ENCODE measurements at regions not wholly inside any gene's neighbourhood (a gene's known extent, or its start where the extent isn't known, plus 50 kb on each side); places are given as distances from the start of the nearest gene placed in this dataset.

DNA sequence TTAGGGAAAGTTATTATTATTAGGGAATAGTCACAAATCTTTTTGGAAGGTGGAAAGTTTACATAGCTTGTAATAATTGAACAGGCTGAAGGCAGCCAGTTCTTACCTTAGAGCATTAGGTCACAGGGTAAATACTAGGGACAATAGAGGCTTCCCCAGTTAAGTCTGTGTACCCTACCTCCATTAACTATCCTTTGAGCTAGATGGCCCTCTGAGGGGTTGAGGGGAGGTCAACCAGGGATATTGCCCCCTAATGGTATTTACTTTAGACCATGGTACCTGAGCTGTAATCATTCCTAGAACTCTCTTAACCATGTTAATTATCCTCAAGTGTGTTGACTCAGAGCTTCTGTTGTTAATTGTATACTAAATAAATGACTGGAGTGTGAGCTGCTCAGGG is 120.5 kb upstream of the SCN7A start (continued):
- TF ChIP-seq MXI1 (IDR thresholded peaks at IDR 0.05; ENCODE audit: low read depth, low read length) (no peak), CBX5 (IDR thresholded peaks at IDR 0.05; ENCODE audit: low read depth) (no peak), RBBP5 (conservative IDR thresholded peaks at IDR 0.05) (no peak), CBFB (IDR thresholded peaks at IDR 0.05; ENCODE audit: low read depth) (no peak), SP1 (IDR thresholded peaks at IDR 0.05; ENCODE audit: low read depth, low read length) (no peak), ZNF384 (IDR thresholded peaks at IDR 0.05; ENCODE audit: borderline replicate concordance, low read depth, low read length) (no peak)

DNA sequence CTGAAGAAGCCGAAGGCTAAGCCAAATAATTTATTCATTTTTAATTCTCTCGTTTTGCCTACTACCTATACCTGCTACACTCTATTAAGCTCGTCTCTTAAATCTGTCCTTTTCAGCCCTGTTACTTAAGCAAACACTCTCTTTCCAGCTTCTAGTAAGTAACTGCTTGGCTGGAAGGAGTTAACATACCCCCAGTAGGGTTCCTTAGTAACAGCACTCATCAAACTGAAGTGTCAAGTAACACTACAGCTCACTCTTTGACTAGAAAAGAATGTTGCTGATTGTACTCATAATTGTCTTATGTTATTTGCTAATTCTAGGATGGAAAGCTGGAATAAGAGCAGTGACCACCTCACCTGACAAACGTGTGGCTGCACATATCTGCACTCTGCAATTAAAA is 120.0 kb upstream of the SCN7A start:
- Histone ChIP-seq H3K27ac (ENCODE audit: control insufficient read depth, insufficient read depth) (no peak overlapping the region), H3K27me3 (replicated peaks in 1 of 2; ENCODE audit: control insufficient read depth in 2 of 2, insufficient read depth in 2 of 2, low read length in 1 of 2) (no peaks in the 10 kb centered on the region; a peak in 1 of 4 replicates), H3K4me3 (no peak overlapping the region), H3K79me2 (ENCODE audit: control insufficient read depth, insufficient read depth, low read length) (no peaks in the 10 kb centered on the region), H3K4me2 (ENCODE audit: control insufficient read depth, insufficient read depth) (no peak overlapping the region), H4K20me1 (ENCODE audit: control insufficient read depth, insufficient read depth) (no peaks in the 10 kb centered on the region), H3K9ac (ENCODE audit: control insufficient read depth, insufficient read depth, low read length) (no peak overlapping the region), H2AFZ (ENCODE audit: control insufficient read depth, low read depth, low read length) (no peak overlapping the region), H3K4me1 (ENCODE audit: control insufficient read depth, insufficient read depth, low read length) (no peaks in the 10 kb centered on the region), H3K9me3 (replicated peaks; ENCODE audit: control insufficient read depth, insufficient read depth, low read length) (no peaks in the 10 kb centered on the region), H3K36me3 (ENCODE audit: control insufficient read depth in 2 of 2, insufficient read depth in 2 of 2, low read length in 1 of 2) (no peaks in the 10 kb centered on the region)
- 0% methylated on average over 4 of the region's 4 CpGs for WGBS (ENCODE audit: insufficient coverage, insufficient replicate concordance, low lambda C conversion rate, missing lambda C conversion rate)
- no peak for DNase-seq (ENCODE audit: low read depth, low spot score)
- POLR2A ChIA-PET, result no interaction called here
- TF ChIP-seq CREB1 (IDR thresholded peaks at IDR 0.05; ENCODE audit: low read depth), result no peak
- TF ChIP-seq YY1 (IDR thresholded peaks at IDR 0.05; ENCODE audit: low read depth, low read length), result no peak
- TF ChIP-seq STAT3 (IDR thresholded peaks at IDR 0.05; ENCODE audit: low read depth, low read length), result no peak
- CTCF ChIA-PET, result no interaction called here
- no peak for ATAC-seq
- BruUV-seq (replicated peaks), result no TSS peak
- intact Hi-C loops (cut with micrococcal nuclease; ENCODE audit: unreplicated experiment) (no loop called here), in situ Hi-C loops (cut with MboI) (no loop called here)
- FAIRE-seq, result no peak
- SMC1A ChIA-PET (ENCODE audit: uncharacterized antibody, unreplicated experiment), result no interaction called here
- RAD21 ChIA-PET (ENCODE audit: unreplicated experiment), result interaction anchor here (1.4 kb wide), 1 partner anchor 14 kb away, joined by 3 read pairs; no protein-coding TSS in a partner anchor

DNA sequence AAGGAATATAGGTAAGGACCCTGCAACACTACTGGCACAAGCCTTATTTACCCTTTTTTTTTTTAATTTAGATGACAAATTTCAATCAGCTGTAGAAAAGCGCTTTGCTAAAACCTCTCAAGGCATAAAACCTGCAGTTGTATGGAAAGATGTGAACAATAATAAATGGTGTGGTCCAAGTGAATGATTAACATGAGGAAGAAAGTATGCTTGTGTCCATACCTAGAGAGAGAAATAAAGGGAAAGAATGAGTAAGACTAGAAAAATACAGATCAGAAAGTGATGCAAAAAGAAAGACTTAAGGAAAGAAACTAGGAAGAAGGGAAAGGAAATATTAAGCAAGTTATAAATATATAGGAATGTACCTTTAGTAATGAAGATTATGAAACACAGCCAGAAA is 119.2 kb upstream of the SCN7A start:
- SMC1A ChIA-PET (ENCODE audit: uncharacterized antibody, unreplicated experiment), result no interaction called here
- BruUV-seq (replicated peaks), result no TSS peak
- no peaks in the 10 kb centered on the region for H3K9me3 ChIP-seq (replicated peaks; ENCODE audit: control insufficient read depth, insufficient read depth, low read length)
- no peak overlapping the region for H2AFZ ChIP-seq (ENCODE audit: control insufficient read depth, low read depth, low read length)
- no peak for DNase-seq (ENCODE audit: low read depth, low spot score)
- intact Hi-C loops (cut with micrococcal nuclease; ENCODE audit: unreplicated experiment) (no loop called here), in situ Hi-C loops (cut with MboI) (no loop called here)
- H3K4me2 ChIP-seq (ENCODE audit: control insufficient read depth, insufficient read depth), result no peak overlapping the region
- 46% methylated on average over 1 of the region's 1 CpG for WGBS (ENCODE audit: insufficient coverage, insufficient replicate concordance, low lambda C conversion rate, missing lambda C conversion rate)
- H4K20me1 ChIP-seq (ENCODE audit: control insufficient read depth, insufficient read depth), result no peaks in the 10 kb centered on the region
- H3K27ac ChIP-seq (ENCODE audit: control insufficient read depth, insufficient read depth), result no peak overlapping the region
- FAIRE-seq, result no peak
- H3K79me2 ChIP-seq (ENCODE audit: control insufficient read depth, insufficient read depth, low read length), result no peaks in the 10 kb centered on the region
- no peaks in the 10 kb centered on the region for H3K36me3 ChIP-seq (ENCODE audit: control insufficient read depth in 2 of 2, insufficient read depth in 2 of 2, low read length in 1 of 2)
- H3K4me1 ChIP-seq (ENCODE audit: control insufficient read depth, insufficient read depth, low read length), result no peaks in the 10 kb centered on the region
- RAD21 ChIA-PET (ENCODE audit: unreplicated experiment), result no interaction called here
- H3K4me3 ChIP-seq, result no peak overlapping the region
- ATAC-seq, result no peak
- H3K27me3 ChIP-seq (replicated peaks in 1 of 2; ENCODE audit: control insufficient read depth in 2 of 2, insufficient read depth in 2 of 2, low read length in 1 of 2), result no peaks in the 10 kb centered on the region; a peak in 1 of 4 replicates
- no peak overlapping the region for H3K9ac ChIP-seq (ENCODE audit: control insufficient read depth, insufficient read depth, low read length)
- CTCF ChIA-PET, result interaction anchor here (0.6 kb wide), 1 partner anchor 55 kb away, joined by 3 read pairs; no protein-coding TSS in a partner anchor
- POLR2A ChIA-PET, result no interaction called here
- TF ChIP-seq, protein P1, sequence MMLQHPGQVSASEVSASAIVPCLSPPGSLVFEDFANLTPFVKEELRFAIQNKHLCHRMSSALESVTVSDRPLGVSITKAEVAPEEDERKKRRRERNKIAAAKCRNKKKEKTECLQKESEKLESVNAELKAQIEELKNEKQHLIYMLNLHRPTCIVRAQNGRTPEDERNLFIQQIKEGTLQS (IDR thresholded peaks at IDR 0.05; ENCODE audit: borderline replicate concordance, extremely low read depth, low read depth, low read length), result no peak
- TF ChIP-seq, protein P2, sequence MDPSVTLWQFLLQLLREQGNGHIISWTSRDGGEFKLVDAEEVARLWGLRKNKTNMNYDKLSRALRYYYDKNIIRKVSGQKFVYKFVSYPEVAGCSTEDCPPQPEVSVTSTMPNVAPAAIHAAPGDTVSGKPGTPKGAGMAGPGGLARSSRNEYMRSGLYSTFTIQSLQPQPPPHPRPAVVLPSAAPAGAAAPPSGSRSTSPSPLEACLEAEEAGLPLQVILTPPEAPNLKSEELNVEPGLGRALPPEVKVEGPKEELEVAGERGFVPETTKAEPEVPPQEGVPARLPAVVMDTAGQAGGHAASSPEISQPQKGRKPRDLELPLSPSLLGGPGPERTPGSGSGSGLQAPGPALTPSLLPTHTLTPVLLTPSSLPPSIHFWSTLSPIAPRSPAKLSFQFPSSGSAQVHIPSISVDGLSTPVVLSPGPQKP (IDR thresholded peaks at IDR 0.05; ENCODE audit: low read depth, low read length), result no peak
- TF ChIP-seq SP1 (IDR thresholded peaks at IDR 0.05; ENCODE audit: low read depth, low read length) (no peak), FOXK2 (IDR thresholded peaks at IDR 0.05) (no peak)
- TF ChIP-seq, protein P3, sequence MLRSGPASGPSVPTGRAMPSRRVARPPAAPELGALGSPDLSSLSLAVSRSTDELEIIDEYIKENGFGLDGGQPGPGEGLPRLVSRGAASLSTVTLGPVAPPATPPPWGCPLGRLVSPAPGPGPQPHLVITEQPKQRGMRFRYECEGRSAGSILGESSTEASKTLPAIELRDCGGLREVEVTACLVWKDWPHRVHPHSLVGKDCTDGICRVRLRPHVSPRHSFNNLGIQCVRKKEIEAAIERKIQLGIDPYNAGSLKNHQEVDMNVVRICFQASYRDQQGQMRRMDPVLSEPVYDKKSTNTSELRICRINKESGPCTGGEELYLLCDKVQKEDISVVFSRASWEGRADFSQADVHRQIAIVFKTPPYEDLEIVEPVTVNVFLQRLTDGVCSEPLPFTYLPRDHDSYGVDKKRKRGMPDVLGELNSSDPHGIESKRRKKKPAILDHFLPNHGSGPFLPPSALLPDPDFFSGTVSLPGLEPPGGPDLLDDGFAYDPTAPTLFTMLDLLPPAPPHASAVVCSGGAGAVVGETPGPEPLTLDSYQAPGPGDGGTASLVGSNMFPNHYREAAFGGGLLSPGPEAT (IDR thresholded peaks at IDR 0.05; ENCODE audit: low read depth), result no peak
